ENCODE measurements at regions not wholly inside any gene's neighbourhood (a gene's known extent, or its start where the extent isn't known, plus 50 kb on each side); places are given as distances from the start of the nearest gene placed in this dataset.

DNA sequence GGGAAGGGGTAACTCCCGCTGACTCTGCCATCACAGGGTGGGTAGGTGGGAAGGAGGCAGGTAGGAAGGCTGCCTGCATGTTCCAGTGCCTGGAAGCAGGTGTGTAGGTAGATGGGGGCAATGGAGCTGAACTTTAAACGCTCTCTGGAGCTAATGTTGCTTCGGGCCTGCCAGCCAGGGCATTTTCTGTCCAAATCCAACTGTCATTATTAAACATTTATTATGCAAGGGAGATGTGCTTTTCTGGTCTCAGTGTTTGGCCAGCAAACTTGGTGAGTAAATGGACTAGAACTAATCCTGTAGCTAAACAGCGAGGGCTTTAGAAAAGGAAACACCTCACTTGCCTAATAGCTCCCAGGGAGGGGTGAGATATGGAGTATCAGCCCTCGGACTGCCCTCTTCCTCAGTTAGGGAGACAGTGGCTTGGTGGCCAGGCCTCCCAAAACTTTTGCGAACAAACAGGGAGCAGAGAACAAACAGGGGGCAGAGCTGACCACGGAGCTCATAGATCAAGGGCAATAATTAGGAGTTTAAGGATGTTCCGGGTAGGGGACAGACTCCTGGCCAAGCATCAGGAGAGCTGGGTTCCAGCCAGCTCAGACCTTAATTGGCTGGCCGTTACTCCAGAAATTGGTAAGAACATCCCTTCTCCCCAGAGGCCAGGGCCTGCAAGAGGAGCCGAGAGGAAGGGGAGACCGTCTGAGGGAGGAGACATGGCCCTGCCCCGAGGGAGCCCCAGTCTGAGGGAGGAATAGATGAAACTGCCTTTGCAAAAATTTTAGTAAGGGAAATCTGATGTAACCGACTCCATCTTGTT is 131.1 kb downstream of the VEGFA start (continued):
- no peak for TF ChIP-seq JUN (IDR thresholded peaks at IDR 0.05; ENCODE audit: borderline replicate concordance, low read depth, low read length)
- TF ChIP-seq JUN (CRISPR knock-in tag; IDR thresholded peaks at IDR 0.05; ENCODE audit: borderline replicate concordance) = no peak
- no peak for TF ChIP-seq HDAC1 (IDR thresholded peaks at IDR 0.05)
- TF ChIP-seq ZNF668 (CRISPR knock-in tag; IDR thresholded peaks at IDR 0.05) = 0 out of 2 replicates have a peak, but pooled peaks have one; percentile 44
- no peak for TF ChIP-seq NR2C1 (IDR thresholded peaks at IDR 0.05)
- 0 out of 2 replicates have a peak, but pooled peaks have one; percentile 7 for TF ChIP-seq NR2C1 (tag; IDR thresholded peaks at IDR 0.05)
- TF ChIP-seq, protein P1, sequence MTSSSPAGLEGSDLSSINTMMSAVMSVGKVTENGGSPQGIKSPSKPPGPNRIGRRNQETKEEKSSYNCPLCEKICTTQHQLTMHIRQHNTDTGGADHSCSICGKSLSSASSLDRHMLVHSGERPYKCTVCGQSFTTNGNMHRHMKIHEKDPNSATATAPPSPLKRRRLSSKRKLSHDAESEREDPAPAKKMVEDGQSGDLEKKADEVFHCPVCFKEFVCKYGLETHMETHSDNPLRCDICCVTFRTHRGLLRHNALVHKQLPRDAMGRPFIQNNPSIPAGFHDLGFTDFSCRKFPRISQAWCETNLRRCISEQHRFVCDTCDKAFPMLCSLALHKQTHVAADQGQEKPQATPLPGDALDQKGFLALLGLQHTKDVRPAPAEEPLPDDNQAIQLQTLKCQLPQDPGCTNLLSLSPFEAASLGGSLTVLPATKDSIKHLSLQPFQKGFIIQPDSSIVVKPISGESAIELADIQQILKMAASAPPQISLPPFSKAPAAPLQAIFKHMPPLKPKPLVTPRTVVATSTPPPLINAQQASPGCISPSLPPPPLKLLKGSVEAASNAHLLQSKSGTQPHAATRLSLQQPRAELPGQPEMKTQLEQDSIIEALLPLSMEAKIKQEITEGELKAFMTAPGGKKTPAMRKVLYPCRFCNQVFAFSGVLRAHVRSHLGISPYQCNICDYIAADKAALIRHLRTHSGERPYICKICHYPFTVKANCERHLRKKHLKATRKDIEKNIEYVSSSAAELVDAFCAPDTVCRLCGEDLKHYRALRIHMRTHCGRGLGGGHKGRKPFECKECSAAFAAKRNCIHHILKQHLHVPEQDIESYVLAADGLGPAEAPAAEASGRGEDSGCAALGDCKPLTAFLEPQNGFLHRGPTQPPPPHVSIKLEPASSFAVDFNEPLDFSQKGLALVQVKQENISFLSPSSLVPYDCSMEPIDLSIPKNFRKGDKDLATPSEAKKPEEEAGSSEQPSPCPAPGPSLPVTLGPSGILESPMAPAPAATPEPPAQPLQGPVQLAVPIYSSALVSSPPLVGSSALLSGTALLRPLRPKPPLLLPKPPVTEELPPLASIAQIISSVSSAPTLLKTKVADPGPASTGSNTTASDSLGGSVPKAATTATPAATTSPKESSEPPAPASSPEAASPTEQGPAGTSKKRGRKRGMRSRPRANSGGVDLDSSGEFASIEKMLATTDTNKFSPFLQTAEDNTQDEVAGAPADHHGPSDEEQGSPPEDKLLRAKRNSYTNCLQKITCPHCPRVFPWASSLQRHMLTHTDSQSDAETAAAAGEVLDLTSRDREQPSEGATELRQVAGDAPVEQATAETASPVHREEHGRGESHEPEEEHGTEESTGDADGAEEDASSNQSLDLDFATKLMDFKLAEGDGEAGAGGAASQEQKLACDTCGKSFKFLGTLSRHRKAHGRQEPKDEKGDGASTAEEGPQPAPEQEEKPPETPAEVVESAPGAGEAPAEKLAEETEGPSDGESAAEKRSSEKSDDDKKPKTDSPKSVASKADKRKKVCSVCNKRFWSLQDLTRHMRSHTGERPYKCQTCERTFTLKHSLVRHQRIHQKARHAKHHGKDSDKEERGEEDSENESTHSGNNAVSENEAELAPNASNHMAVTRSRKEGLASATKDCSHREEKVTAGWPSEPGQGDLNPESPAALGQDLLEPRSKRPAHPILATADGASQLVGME (CRISPR knock-in tag; IDR thresholded peaks at IDR 0.05) = peak; percentile 46; the same call in 1 of the 2 replicates
- TF ChIP-seq DMBX1 (CRISPR knock-in tag; IDR thresholded peaks at IDR 0.05; ENCODE audit: borderline replicate concordance) = peak; percentile 51
- TF ChIP-seq, protein P2, sequence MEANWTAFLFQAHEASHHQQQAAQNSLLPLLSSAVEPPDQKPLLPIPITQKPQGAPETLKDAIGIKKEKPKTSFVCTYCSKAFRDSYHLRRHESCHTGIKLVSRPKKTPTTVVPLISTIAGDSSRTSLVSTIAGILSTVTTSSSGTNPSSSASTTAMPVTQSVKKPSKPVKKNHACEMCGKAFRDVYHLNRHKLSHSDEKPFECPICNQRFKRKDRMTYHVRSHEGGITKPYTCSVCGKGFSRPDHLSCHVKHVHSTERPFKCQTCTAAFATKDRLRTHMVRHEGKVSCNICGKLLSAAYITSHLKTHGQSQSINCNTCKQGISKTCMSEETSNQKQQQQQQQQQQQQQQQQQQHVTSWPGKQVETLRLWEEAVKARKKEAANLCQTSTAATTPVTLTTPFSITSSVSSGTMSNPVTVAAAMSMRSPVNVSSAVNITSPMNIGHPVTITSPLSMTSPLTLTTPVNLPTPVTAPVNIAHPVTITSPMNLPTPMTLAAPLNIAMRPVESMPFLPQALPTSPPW (CRISPR knock-in tag; IDR thresholded peaks at IDR 0.05) = 0 out of 2 replicates have a peak, but pooled peaks have one; percentile 25
- peak; percentile 25 for TF ChIP-seq RBBP5 (IDR thresholded peaks at IDR 0.05; ENCODE audit: borderline replicate concordance, insufficient read depth, low read length, poor library complexity, severe bottlenecking)
- TF ChIP-seq TAF7 (tag; IDR thresholded peaks at IDR 0.05) = 0 out of 2 replicates have a peak, but pooled peaks have one; percentile 4
- TF ChIP-seq POLR3G (IDR thresholded peaks at IDR 0.05; ENCODE audit: extremely low read depth, insufficient read length, insufficient replicate concordance) = no peak
- TF ChIP-seq, protein P3, sequence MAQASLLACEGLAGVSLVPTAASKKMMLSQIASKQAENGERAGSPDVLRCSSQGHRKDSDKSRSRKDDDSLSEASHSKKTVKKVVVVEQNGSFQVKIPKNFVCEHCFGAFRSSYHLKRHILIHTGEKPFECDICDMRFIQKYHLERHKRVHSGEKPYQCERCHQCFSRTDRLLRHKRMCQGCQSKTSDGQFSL (CRISPR knock-in tag; IDR thresholded peaks at IDR 0.05) = no peak
- TF ChIP-seq, protein P3 (tag; IDR thresholded peaks at IDR 0.05) = 0 out of 4 replicates have a peak, but pooled peaks of 1 of the 2 experiments have one; percentile 42
- no peak for TF ChIP-seq ZC3H4 (CRISPR knock-in tag; IDR thresholded peaks at IDR 0.05; ENCODE audit: borderline replicate concordance)
- 0 out of 2 replicates have a peak, but pooled peaks have one; percentile 11 for TF ChIP-seq MYC (IDR thresholded peaks at IDR 0.05; ENCODE audit: low read depth, low read length)
- TF ChIP-seq MYC (CRISPR knock-in tag; IDR thresholded peaks at IDR 0.05; ENCODE audit: borderline replicate concordance, low read depth) = no peak
- TF ChIP-seq SMAD4 (CRISPR knock-in tag; conservative IDR thresholded peaks at IDR 0.05) = peak; percentile 72; the same call in 1 of the 2 replicates
- TF ChIP-seq PHB (CRISPR knock-in tag; IDR thresholded peaks at IDR 0.05) = 0 out of 2 replicates have a peak, but pooled peaks have one; percentile 10

Measured in K562 (cell line).